ENCODE measurements at regions not wholly inside any gene's neighbourhood (a gene's known extent, or its start where the extent isn't known, plus 50 kb on each side); places are given as distances from the start of the nearest gene placed in this dataset.

DNA sequence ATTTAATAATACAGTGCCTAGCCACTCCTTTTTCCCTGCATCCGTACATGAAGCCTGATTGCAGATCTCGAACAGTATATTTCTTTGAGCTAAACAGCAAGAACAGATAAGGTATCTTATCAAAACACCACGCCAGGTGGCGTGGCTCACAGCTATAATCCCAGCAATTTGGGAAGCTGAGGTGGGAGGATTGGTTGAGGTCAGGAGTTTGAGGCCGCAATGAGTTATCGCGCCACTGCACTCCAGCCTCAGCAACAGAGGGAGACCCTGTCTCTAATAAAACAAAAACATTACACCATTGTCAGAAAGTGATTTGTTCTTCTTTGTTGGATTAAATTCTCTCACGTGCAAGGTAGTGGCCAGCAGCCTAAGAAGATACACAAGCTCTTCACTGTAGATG is 291.2 kb upstream of the DMRT1 start:
- DNase-seq (ENCODE audit: low read depth in 3 of 3, low spot score in 2 of 3) = peak in 1 of 3 donors; percentile 52

DNA sequence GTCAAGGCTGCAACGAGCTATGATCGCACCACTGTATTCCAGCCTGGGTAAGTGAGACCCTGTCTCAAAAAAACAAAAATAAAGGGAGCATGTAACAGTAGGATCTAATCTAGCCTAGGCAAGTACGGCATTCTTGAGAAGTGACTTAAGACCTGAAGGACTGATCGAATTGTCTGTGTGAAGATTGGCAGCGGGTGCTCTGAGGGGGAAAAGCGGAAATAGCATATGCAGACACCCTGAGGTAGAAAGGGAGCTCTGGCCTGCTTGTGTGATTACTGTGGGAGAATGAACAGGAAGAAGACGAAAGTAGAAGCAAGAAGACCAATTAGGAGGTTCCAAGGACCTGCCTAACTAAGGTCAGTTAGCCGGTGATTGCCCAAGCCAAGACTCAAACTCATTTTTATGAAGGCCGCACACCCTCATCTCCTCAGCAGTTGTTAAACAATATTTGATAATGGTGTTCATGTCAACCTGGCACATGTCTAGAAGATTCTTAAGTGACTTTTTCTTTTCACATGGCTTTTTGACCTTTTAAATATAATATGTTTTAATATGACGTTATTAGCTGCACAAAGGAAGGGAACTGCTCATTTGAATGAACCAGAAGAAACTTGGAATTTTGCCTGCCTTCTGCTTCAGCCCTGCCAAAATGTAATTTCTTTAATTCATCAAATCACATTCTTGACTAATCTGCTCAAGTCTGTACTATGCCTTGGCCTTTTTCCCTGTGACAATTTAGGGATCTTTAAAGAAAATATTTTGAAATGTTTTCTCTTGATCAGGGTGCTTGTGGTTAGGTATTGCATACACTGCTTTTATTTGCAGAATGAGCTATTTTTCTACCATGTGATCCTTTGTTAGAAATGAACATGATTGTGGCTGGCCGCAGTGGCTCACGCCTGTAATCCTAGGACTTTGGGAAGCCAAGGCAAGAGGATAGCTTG is 289.2 kb upstream of the DMRT1 start:
- no peak for DNase-seq (ENCODE audit: low read depth in 3 of 3, low spot score in 2 of 3)

DNA sequence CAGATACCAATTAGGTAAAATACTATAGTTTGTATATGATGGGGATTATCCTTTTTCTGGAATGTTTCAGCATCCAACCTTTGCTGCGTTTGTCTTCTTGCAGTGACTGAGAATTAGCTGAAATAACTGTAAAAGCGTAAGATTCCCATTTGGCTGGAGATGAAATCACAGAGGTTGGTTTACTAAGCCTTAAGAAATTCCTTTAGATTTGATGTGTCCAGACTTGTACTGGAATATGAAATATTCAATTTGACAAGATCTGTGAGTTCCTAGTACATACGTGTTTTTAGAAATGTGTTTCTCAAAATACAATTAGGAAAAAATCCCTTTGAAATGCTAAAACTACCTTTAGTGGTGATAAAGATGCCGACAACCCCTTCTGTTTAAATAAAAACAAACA is 286.0 kb upstream of the DMRT1 start:
- no peak for DNase-seq (ENCODE audit: low read depth in 3 of 3, low spot score in 2 of 3)

DNA sequence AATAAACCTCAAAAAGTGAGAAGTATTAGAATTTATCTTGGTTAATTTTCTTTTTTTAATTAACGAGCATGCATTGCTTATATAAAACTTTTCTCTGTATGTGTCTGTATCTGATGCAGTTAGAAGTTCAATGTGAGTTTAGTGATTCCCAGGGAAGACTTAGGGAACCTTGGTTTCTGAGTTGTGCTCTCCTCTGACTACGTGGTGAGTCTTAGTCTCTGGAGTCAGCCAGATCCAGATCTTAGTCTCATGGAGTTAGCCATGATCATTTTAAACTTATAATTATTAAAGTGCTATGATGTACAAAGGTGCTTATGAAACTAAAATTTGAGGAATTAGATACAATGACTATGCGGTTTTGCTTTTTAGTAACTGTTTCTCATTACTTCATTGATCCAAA is 285.3 kb upstream of the DMRT1 start:
- no peak for DNase-seq (ENCODE audit: low read depth in 3 of 3, low spot score in 2 of 3)

DNA sequence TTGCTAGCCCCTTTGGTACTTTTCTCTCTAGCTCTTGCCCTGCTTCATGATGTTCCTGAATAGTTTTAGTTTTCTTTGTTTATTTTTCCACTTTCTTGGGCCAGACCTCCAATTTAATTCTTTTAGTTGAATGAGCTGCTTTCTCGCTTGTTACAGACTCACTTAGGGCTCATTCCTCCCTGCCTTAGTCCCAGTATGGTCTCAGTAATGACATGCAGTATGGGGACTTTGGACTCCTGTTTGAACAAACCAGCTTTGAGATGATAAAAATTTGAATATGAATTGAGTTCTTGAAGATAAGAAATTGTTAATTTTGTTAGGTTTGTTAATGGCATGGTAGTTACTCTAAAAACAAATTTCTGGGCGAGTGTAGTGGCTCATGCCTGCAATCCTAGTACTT is 284.8 kb upstream of the DMRT1 start:
- DNase-seq (ENCODE audit: low read depth in 3 of 3, low spot score in 2 of 3) = no peak

DNA sequence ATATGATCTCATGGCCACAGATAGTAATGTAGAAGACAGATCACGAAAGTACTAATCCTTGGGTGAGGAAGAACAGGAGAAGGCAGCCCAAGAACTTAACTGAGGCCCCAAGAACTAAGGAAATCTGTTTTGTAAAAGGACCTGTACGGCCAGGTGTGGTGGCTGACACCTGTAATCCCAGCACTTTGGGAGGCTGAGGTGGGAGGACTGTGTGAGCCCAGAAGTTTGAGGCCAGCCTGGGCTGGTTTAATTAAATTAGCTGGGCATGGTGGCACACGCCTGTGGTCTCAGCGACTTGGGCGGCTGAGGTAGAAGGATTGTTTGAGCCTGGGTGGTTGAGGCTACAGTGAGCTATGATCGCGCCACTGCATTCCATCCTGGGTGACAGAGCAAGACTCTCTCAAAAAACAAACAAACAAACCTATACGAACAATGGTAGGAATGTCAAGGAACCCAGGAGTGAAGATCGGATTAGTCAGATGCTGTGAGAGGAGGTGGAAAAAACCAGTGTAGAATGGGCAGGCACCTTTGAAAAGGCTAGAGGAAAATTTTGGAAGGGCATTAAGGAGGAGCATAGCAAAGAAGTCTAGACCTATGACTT is 283.8 kb upstream of the DMRT1 start:
- no peak for DNase-seq (ENCODE audit: low read depth in 3 of 3, low spot score in 2 of 3)

DNA sequence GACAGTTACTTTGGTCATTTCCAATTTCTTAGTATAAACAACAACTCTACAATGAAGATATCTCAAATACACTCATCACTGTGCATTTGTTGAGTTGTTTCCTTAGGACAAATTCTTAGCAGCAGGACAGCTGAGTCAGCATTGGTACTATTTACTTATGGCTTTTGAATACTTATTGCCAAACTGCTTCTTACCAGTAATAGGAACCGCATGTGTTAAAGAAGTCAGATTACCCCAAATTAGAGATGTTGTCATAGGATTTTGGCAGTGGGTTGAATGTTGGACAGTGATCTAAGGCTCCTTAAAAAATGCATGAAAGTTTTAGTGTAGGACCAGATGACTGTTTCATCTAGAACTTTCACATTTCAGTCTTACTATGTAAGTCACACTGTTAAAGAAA is 280.1 kb upstream of the DMRT1 start:
- no peak for DNase-seq (ENCODE audit: low read depth in 3 of 3, low spot score in 2 of 3)

DNA sequence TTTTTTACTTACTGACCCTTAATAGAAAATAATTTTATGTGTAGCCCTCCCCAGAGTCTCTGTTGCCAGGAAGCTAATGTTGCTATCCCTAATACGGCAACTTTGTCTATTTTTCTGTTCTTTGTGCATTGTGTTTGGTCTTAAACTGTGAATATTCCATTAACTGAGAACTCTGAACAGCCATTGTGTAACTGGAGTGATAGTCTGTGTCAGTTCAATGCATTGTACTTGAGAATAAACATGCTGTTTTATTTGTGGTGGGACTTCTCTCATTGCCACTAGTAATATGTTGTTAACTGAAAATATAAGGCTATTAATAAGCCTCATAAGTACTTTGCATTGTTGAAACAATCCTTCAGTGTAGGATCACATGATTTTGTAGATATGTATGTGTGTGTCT is 278.3 kb upstream of the DMRT1 start:
- no peak for DNase-seq (ENCODE audit: low read depth in 3 of 3, low spot score in 2 of 3)

DNA sequence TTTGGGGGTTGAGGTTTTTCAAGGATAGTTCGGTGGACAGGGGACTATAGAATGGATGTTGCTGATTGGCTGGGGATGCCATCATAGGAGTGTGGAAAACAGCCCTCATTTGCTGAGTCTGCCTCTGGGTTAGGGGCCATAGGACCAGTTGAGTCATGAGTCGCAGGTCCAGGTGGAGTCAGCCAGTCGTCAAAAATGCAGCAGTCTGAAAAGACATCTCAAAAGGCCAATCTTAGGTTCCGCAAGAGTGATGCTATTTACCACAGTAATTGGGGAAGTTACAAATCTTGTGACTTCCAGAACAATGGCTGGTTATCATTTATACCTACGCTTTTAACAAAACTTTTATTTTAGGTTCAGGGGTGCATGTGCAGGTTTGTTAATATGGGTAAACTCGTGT is 276.0 kb upstream of the DMRT1 start:
- no peak for DNase-seq (ENCODE audit: low read depth in 3 of 3, low spot score in 2 of 3)

DNA sequence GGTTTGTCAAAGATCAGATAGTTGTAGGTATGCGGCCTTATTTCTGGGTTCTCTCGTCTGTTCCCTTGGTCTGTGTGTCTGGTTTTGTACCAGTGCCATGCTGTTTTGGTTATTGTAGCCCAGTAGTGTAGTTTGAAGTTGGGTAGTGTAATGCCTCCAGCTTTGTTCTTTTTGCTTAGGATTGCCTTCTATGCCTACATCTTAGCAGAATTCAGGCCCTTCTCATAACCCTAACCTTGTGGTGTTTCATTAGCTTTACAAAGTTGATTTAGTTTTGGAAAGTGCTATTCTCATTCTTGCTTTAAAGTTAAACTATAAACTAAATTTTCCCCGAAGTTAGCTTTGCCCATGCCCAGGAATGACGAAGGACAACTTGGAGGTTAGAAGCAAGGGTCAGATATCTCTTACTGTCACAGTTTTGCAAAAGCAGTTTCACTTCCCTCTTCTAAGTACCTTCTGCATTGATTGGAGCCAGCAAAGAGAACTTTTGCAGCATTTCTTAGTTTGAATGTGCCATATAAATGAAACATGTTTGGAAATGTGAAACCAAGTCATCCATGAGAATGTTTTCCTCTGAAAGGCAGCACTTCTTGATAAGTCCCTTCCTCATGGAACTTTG is 274.3 kb upstream of the DMRT1 start:
- DNase-seq (ENCODE audit: low read depth in 3 of 3, low spot score in 2 of 3) = no peak

DNA sequence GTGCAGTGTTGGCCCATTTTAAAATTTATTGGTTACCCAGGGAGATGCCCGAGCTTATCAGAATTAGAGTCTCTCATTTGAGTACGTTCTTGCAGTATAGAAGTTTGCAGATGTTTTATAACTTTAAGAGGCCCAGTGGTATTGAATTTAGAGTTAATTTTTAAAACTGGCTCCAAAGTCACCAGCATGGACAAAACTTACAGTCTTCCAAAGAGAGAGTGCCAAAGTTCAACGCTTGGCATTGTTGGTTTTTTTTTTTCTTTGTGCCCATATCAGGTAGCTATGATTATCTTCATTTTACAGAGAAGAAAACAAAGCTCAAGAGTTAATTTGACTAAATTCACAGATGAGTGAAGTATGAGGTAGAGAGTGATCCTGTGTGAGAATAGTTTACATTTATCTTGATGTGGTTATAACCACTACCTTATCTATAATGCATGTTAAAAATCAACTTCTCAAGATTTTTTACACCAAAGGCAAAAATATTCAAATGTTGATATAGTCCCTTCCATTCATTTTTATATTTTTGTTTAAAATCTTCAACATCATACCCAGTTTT is 273.7 kb upstream of the DMRT1 start:
- no peak for DNase-seq (ENCODE audit: low read depth in 3 of 3, low spot score in 2 of 3)

DNA sequence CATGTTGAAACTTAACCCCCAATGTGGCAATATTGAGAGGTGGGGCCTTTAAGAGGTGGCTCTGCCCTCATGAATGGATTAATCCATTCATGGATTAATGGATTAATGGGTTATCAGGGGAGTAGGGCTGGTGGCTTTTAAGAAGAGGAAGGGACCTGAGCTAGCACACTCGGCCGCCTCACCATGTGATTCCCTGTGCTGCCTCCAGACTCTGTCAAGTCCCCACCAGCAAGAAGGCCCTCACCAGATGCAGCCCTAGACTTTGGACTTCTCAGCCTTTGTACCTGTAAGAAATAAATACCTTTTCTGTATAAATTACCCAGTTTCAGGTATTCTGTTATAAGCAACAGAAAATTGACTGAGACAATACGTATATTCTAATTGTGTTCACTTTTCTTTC is 272.2 kb upstream of the DMRT1 start:
- no peak for DNase-seq (ENCODE audit: low read depth in 3 of 3, low spot score in 2 of 3)

DNA sequence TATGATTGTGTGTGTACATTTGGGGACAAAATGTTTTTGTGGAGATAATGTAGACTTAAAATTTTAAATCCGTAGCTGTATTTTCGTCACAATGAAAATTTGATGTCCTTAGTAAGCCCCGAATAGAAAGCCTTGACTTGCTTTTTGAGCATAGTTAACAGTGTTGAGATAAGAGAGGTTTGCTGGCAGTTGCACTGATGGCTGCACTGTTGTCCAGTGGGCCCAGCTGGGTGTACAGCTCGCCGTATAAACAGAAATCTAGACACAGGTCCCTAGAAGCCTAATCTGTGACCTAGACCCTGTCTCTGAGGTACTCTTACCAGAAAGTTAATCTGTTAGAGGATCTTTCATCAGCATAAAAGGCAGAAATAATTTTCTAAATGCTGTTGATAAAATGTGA is 271.3 kb upstream of the DMRT1 start:
- no peak for DNase-seq (ENCODE audit: low read depth in 3 of 3, low spot score in 2 of 3)

DNA sequence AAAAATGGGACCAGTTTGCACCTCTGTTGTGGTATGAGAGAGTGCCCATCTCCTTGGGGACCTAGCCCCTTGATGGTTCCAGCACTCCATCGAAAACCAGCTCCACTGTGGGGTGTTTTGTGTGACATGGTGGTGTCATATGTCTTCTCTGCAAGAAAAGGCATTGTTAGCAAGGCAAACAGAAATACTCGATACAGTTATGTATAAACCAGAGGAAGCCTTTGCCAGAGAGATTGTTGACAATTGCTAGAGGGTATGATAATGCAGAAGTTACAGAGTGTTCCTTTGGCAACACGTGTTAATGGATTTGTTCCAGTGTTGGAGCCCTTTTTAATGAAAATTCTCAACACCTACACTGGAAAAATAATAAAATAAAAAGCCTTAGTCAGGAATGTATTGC is 270.4 kb upstream of the DMRT1 start:
- DNase-seq (ENCODE audit: low read depth in 3 of 3, low spot score in 2 of 3) = no peak

DNA sequence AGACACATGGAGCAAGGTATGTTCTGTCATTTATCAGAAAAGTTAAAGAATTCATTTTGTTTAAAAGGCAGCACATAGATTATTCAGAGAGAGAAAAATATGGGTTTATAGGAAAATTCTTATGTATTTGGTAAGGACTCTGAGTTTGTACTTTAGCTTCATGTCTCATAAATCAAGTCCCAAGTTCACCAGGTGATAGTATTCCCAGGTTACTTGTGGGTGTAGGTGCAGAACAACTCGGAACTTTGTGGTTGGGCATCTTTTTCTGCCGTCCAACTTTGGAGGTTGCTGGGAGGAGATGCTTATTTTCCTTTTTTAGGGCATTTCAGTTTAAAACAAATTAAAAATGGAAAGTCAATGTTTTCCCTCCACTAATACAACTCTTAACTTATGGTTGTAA is 269.8 kb upstream of the DMRT1 start:
- DNase-seq (ENCODE audit: low read depth in 3 of 3, low spot score in 2 of 3) = no peak

DNA sequence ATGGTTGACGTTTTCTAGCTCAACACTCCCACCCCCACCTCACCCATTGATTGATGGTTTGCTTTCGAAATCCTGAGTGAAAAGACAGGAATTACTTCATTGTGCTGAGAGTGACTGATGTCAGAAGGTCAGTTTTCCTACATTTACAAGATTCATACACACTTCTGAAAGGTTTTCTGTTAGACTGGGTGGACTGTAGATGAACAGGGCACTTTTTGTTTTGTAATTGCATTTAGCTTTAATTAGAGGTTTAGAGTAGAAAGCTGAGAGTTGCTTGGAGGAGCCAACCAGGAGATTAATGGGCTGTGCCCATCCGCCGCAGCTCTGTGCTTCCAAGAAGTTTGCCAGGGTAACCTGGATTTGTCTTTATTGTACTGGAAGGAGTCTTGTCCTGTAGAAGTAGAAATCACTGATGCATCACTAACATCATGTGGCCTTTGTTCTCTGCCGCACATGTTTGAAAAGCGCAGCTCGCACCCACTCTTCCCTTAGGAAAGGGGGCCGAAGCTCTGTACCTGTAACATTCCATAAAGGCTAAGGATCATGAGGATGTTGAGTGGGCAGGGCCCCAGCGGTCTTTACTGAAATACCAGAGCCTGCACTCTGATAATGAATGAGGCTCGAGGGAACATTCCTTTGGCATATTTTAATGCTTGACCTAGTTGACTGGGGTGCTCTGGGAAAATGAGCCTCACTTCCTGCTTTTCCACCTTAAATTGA is 267.6 kb upstream of the DMRT1 start:
- DNase-seq (ENCODE audit: low read depth in 3 of 3, low spot score in 2 of 3) = peak; percentile 39 to 61 (median 53)

DNA sequence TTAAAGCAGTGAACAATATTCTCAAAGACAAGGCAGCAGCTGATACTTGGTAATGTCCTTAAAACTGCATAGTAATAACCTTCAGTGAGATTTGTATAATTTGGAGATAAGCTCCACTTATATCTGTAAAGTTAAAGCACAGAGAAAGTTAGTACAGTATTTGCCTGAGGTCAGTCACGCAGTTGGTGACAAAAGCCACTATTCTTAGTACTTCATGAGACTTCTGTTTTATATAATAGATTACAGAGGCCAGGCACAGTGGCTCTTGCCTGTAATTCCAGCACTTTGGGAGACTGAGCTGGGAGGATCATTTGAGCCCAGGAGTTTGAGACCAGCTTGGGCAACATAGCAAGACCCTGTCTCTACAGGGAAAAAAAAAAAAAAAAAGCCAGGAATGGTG is 266.4 kb upstream of the DMRT1 start:
- DNase-seq (ENCODE audit: low read depth in 3 of 3, low spot score in 2 of 3) = no peak

DNA sequence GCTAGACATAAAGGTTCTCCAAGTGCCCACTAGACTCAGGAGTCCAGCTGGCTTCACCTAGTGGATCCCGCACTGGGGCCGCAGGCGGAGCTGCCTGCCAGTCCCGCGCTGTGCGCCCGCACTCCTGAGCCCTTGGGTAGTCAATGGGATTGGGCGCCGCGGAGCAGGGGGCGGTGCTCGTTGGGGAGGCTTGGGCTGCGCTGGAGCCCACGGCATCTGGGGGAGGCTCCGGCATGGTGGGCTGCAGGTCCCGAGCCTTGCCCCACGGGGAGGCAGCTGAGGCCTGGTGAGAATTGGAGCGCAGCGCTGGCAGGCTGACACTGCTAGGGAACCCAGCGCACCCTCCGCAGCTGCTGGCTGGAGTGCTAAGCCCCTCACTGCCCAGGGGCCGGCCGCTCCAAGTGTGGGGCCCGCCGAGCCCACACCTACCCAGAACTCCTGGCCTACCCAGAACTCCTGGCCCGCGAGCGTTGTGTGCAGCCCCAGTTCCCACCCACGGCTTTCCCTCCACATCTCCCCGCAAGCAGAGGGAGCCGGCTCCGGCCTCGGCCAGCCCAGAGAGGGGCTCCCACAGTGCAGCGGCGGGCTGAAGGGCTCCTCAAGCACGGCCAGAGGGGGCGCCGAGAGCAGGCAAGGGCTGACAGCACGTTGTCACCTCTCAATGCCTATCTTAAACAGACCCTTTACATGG is 260.7 kb upstream of the DMRT1 start:
- no peak for DNase-seq (ENCODE audit: low read depth in 3 of 3, low spot score in 2 of 3)

DNA sequence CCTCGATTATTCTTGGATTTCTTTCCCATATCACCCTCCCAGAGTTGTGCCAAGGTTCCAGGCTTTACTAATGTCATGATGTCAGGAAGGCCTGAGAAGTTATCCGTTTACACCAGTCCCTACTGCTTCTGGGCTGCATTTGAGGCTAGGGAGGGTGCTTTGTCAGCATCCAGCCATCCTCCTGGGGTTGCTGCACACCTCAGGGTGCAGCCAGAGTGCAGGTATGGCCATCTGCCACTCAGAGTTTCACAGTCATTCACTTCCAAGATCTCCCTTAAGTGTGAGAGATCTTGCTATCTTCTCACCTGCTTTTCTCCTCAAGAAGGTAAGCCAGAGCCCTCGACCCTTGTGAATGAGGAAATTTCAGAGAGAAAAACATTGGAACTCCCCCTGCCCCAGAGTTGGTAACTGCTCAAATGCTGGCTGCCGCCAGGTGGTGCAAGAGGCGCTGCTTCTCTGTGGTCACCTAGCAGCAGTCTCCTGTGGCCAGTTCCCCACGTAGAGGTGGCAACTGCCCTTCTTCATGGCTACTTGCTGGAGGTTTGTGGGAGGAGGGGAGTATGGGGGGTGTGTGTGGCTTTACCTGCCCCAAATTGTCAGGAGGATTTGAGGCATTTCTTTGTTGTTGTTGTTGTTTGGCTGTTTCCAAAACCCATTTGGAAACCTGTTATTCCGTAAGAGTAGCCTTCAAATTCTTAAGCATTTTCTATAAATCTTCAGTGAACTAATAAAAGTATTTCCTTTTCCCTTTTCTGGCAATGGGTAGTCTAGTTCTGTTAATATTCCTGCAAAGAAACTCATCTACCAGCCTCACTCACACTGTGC is 259.6 kb upstream of the DMRT1 start:
- no peak for DNase-seq (ENCODE audit: low read depth in 3 of 3, low spot score in 2 of 3)

DNA sequence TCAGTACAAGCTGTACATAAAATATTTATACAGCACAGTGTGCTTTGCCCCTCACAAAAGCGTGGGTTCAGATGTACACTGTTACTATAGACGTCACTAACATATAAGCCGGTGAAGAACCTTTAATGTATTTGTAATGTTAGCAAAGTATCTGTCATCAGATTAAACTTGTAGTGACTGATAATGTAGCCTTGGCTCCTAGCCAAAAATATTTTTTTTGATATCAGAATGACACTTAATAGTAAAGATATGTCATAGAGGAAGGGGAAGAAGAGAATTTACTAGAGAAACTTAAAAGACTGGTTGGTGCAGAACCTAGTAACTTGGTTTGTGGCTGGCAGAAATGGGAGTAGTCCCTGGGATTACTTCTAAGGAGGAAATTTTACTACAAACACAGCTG is 258.7 kb upstream of the DMRT1 start:
- no peak for DNase-seq (ENCODE audit: low read depth in 3 of 3, low spot score in 2 of 3)
